Gastroesophageal sphincter (tissue), 4 donors: ENCODE measurements at regions not wholly inside any gene's neighbourhood (a gene's known extent, or its start where the extent isn't known, plus 50 kb on each side); places are given as distances from the start of the nearest gene placed in this dataset.

ENCODE experiments used
- ATAC-seq: fragments of 150-250 bp; one replicate; pipeline ENCODE4 v1.9.1; 2016; ENCODE audit warnings: mild to moderate bottlenecking, moderate library complexity
- H3K27ac ChIP-seq, 4 donors: fragments of 200-600 bp; sonication (generic) in 3 of 4; 1 replicate in 3 of 4; 2 replicates in 1 of 4; pipeline ENCODE4 v1.5.1; 2016 to 2019
- H3K27me3 ChIP-seq: fragments of 200-600 bp; sonication (generic); one replicate; pipeline ENCODE4 v1.5.1; 2019
- H3K36me3 ChIP-seq, 2 donors: fragments of 200-600 bp; sonication (generic); one replicate each; pipeline ENCODE4 v1.5.1; 2019; ENCODE audit warnings: control low read depth in 1 of 2
- H3K4me1 ChIP-seq, 3 donors: fragments of 200-600 bp; sonication (generic); 1 replicate in 2 of 3; 2 replicates in 1 of 3; pipeline ENCODE4 v1.5.1; 2016 to 2019; ENCODE audit warnings: control low read depth in 2 of 3
- H3K4me3 ChIP-seq, 2 donors: fragments of 200-600 bp; sonication (generic); one replicate each; pipeline ENCODE4 v1.5.1; 2019; ENCODE audit warnings: mild to moderate bottlenecking in 1 of 2, moderate library complexity in 1 of 2
- H3K9me3 ChIP-seq, 3 donors: fragments of 200-600 bp; sonication (generic); one replicate each; pipeline ENCODE4 v1.5.1; 2017 to 2019; ENCODE audit warnings: control low read depth in 2 of 3
- CTCF ChIP-seq, 4 experiments: fragments of 200-600 bp in 2 of 4; fragments of 450-650 bp in 2 of 4; sonication (generic) in 1 of 4; IDR thresholded peaks; one replicate each; pipeline ENCODE4 v1.5.1; 2017 to 2019; ENCODE audit warnings: antibody characterized with exemption in 4 of 4, mild to moderate bottlenecking in 2 of 4, moderate library complexity in 2 of 4
- EP300 ChIP-seq: sonication (generic); formaldehyde crosslinking; IDR thresholded peaks from one replicate; pipeline ENCODE4 v1.6.1; 2017; ENCODE audit warnings: antibody characterized with exemption, mild to moderate bottlenecking
- POLR2A ChIP-seq, 2 donors: fragments of 450-650 bp; IDR thresholded peaks; one replicate each; pipeline ENCODE4 v1.6.1; 2017; ENCODE audit warnings: antibody characterized with exemption in 2 of 2, mild to moderate bottlenecking in 2 of 2, moderate library complexity in 1 of 2
- POLR2AphosphoS5 ChIP-seq: sonication (generic); formaldehyde crosslinking; IDR thresholded peaks from one replicate; pipeline ENCODE4 v1.6.1; 2017; ENCODE audit warnings: antibody characterized with exemption
- WGBS, 2 donors: methylation state at CpG; one replicate each; pipeline ENCODE4 v1.1.5; 2018; ENCODE audit warnings: low coverage in 1 of 2; 5-methylcytosine and 5-hydroxymethylcytosine counted together

- no peak for TF ChIP-seq POLR2A (IDR thresholded peaks at IDR 0.05)
- TF ChIP-seq EP300, result no peak
- no peak for TF ChIP-seq POLR2AphosphoS5
- no peak for TF ChIP-seq CTCF (IDR thresholded peaks at IDR 0.05)
- Histone ChIP-seq H3K4me3 (no peak overlapping the region), H3K27ac (no peak overlapping the region), H3K27me3 (no peaks in the 10 kb centered on the region), H3K4me1 (no peaks in the 10 kb centered on the region), H3K36me3 (no peaks in the 10 kb centered on the region), H3K9me3 (no peaks in the 10 kb centered on the region)
- no peak for ATAC-seq
- WGBS, 2 donors, result 72 to 100% methylated on average over 3 to 7 of the region's 8 CpGs
These were observed 160.7 kb downstream of the HHIPL2 start for GRCh38 chr1:222387007-222387814.

- no peak for TF ChIP-seq CTCF (IDR thresholded peaks at IDR 0.05)
- Histone ChIP-seq H3K4me3 (no peak overlapping the region), H3K4me1 (no peaks in the 10 kb centered on the region), H3K9me3 (no peaks in the 10 kb centered on the region), H3K27ac (no peak overlapping the region), H3K27me3 (no peaks in the 10 kb centered on the region), H3K36me3 (no peaks in the 10 kb centered on the region)
- ATAC-seq, result no peak
- 55 to 87% methylated on average over 1 of the region's 1 CpG for WGBS, 2 donors
These were observed 161.9 kb downstream of the HHIPL2 start for GRCh38 chr1:222385955-222386354.

GRCh38 chr1:222385262-222385661 lies 162.6 kb downstream of the HHIPL2 start:
- Histone ChIP-seq H3K4me3 (no peak overlapping the region), H3K27ac (no peak overlapping the region), H3K9me3 (no peaks in the 10 kb centered on the region), H3K36me3 (no peaks in the 10 kb centered on the region), H3K27me3 (no peaks in the 10 kb centered on the region), H3K4me1 (no peaks in the 10 kb centered on the region)
- TF ChIP-seq POLR2A (IDR thresholded peaks at IDR 0.05), result no peak
- ATAC-seq, result no peak

- H3K27me3 ChIP-seq, result no peaks in the 10 kb centered on the region
- no peaks in the 10 kb centered on the region for H3K36me3 ChIP-seq
- no peaks in the 10 kb centered on the region for H3K9me3 ChIP-seq
These were observed 163.4 kb downstream of the HHIPL2 start for GRCh38 chr1:222384531-222384930.

GRCh38 chr1:222382171-222382570 lies 165.7 kb downstream of the HHIPL2 start:
- no peak for TF ChIP-seq POLR2A (IDR thresholded peaks at IDR 0.05)
- no peak for TF ChIP-seq EP300
- TF ChIP-seq POLR2AphosphoS5, result no peak
- no peak for TF ChIP-seq CTCF (IDR thresholded peaks at IDR 0.05)
- WGBS, 2 donors, result 52 to 86% methylated on average over 2 to 3 of the region's 3 CpGs
- Histone ChIP-seq H3K4me3 (no peak overlapping the region), H3K4me1 (no peaks in the 10 kb centered on the region), H3K9me3 (no peaks in the 10 kb centered on the region), H3K27me3 (no peaks in the 10 kb centered on the region), H3K36me3 (no peaks in the 10 kb centered on the region), H3K27ac (no peak overlapping the region)
- ATAC-seq, result no peak

More at GRCh38 chr1:222384531-222384930, 163.4 kb downstream of the HHIPL2 start:
- Histone ChIP-seq H3K4me1 (no peaks in the 10 kb centered on the region), H3K4me3 (no peak overlapping the region), H3K27ac (no peak overlapping the region)
- ATAC-seq, result no peak
- TF ChIP-seq POLR2A (IDR thresholded peaks at IDR 0.05) (no peak), EP300 (no peak), POLR2AphosphoS5 (no peak), CTCF (IDR thresholded peaks at IDR 0.05) (no peak)
